DOHH2 (cell line): ENCODE measurements at regions not wholly inside any gene's neighbourhood (a gene's known extent, or its start where the extent isn't known, plus 50 kb on each side); places are given as distances from the start of the nearest gene placed in this dataset.

Source experiments
- CTCF ChIP-seq: fragments of 200-600 bp; sonication (generic); IDR thresholded peaks from one replicate; pipeline ENCODE4 v1.5.1; 2014; ENCODE audit warnings: antibody characterized with exemption, mild to moderate bottlenecking, low read depth, low read length; ENCODE audit not compliant: poor library complexity, severe bottlenecking
- EZH2phosphoT487 ChIP-seq: fragments of 200-600 bp; sonication (generic); IDR thresholded peaks from 2 replicates; pipeline ENCODE4 v1.6.1; 2017; ENCODE audit warnings: borderline replicate concordance, mild to moderate bottlenecking, antibody characterized with exemption, low read length, moderate library complexity, mixed read lengths

GRCh38 chr22:44372611-44373010 lies 59.9 kb upstream of the SHISAL1 start:
- TF ChIP-seq CTCF (no peak), EZH2phosphoT487 (no peak)
